ENCODE measurements at regions not wholly inside any gene's neighbourhood (a gene's known extent, or its start where the extent isn't known, plus 50 kb on each side); places are given as distances from the start of the nearest gene placed in this dataset.

GRCh38 chr7:12090757-12091221, 120.3 kb upstream of the TMEM106B start:
- H3K27ac ChIP-seq (ENCODE audit: low read length) = no peak overlapping the region
- no peak overlapping the region for H3K4me2 ChIP-seq (ENCODE audit: low read depth, low read length, poor library complexity, severe bottlenecking)
- no peak overlapping the region for H3K4me3 ChIP-seq (ENCODE audit: low read length)
- H3K79me2 ChIP-seq (ENCODE audit: low read length) = no peaks in the 10 kb centered on the region
- H3K9me2 ChIP-seq (replicated peaks; ENCODE audit: insufficient read depth, low read length) = no peaks in the 10 kb centered on the region
- no peak overlapping the region for H3K9ac ChIP-seq (ENCODE audit: low read length)
- H3K27me3 ChIP-seq (ENCODE audit: low read length) = no peaks in the 10 kb centered on the region
- H3K9me3 ChIP-seq (ENCODE audit: low read length) = no peaks in the 10 kb centered on the region
- no peaks in the 10 kb centered on the region for H3K4me1 ChIP-seq (ENCODE audit: low read length)
- no peaks in the 10 kb centered on the region for H4K20me1 ChIP-seq (ENCODE audit: insufficient read depth, low read depth, low read length)
- H2AFZ ChIP-seq (ENCODE audit: low read length) = no peak overlapping the region
- no peaks in the 10 kb centered on the region for H3K36me3 ChIP-seq (ENCODE audit: insufficient read depth, low read length)
- DNase-seq = no peak

- Histone ChIP-seq H3K27ac (ENCODE audit: low read length) (no peak overlapping the region), H3K79me2 (ENCODE audit: low read length) (no peaks in the 10 kb centered on the region), H3K4me3 (ENCODE audit: low read length) (no peak overlapping the region), H4K20me1 (ENCODE audit: insufficient read depth, low read depth, low read length) (no peaks in the 10 kb centered on the region), H3K27me3 (ENCODE audit: low read length) (no peaks in the 10 kb centered on the region), H3K9me2 (replicated peaks; ENCODE audit: insufficient read depth, low read length) (no peaks in the 10 kb centered on the region), H3K9ac (ENCODE audit: low read length) (no peak overlapping the region), H3K36me3 (ENCODE audit: insufficient read depth, low read length) (no peaks in the 10 kb centered on the region), H3K9me3 (ENCODE audit: low read length) (no peaks in the 10 kb centered on the region), H3K4me2 (ENCODE audit: low read depth, low read length, poor library complexity, severe bottlenecking) (no peak overlapping the region), H2AFZ (ENCODE audit: low read length) (no peak overlapping the region), H3K4me1 (ENCODE audit: low read length) (no peaks in the 10 kb centered on the region)
- no peak for DNase-seq
These were observed 119.9 kb upstream of the TMEM106B start for GRCh38 chr7:12091231-12091630.

GRCh38 chr7:12092499-12093130, 118.5 kb upstream of the TMEM106B start:
- Histone ChIP-seq H3K9ac (ENCODE audit: low read length) (no peak overlapping the region), H4K20me1 (ENCODE audit: insufficient read depth, low read depth, low read length) (no peaks in the 10 kb centered on the region), H3K79me2 (ENCODE audit: low read length) (no peaks in the 10 kb centered on the region), H3K27me3 (ENCODE audit: low read length) (no peaks in the 10 kb centered on the region), H3K4me2 (ENCODE audit: low read depth, low read length, poor library complexity, severe bottlenecking) (no peak overlapping the region), H3K9me3 (ENCODE audit: low read length) (no peaks in the 10 kb centered on the region), H3K36me3 (ENCODE audit: insufficient read depth, low read length) (no peaks in the 10 kb centered on the region), H3K4me3 (ENCODE audit: low read length) (no peak overlapping the region), H3K27ac (ENCODE audit: low read length) (no peak overlapping the region), H3K9me2 (replicated peaks; ENCODE audit: insufficient read depth, low read length) (no peaks in the 10 kb centered on the region), H3K4me1 (ENCODE audit: low read length) (no peaks in the 10 kb centered on the region), H2AFZ (ENCODE audit: low read length) (no peak overlapping the region)
- no peak for DNase-seq

GRCh38 chr7:12093365-12093764, 117.7 kb upstream of the TMEM106B start:
- H3K27me3 ChIP-seq (ENCODE audit: low read length) = no peaks in the 10 kb centered on the region

DNA sequence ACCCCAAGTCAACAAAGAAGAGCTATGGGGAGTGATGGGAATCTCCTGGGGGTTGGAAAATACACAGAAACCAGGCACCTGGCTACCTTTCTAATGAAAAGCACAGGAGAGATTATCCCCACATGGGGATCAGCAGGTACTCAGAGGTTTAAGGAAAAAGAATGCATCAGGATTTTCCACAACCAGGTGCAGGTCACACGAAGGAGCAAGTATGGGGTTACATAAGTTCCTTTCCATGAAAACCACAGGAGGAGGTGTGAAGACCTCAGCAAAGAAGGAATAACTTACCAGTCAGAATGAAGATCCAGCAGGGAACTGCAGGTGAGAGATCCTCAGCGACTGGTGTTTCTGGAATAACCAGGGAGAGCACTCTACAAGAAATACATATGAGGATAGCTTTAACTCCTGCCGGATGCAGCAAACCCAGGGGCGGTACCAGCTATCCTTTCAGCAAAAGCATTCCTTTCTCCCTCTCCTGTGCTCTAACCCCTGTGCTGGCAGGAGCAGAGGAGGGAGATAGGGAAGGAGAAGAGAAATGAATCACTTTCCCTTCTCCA, 116.7 kb upstream of the TMEM106B start:
- no peak overlapping the region for H3K4me3 ChIP-seq (ENCODE audit: low read length)
- H3K4me2 ChIP-seq (ENCODE audit: low read depth, low read length, poor library complexity, severe bottlenecking) = no peak overlapping the region
- H3K4me1 ChIP-seq (ENCODE audit: low read length) = no peaks in the 10 kb centered on the region
- H4K20me1 ChIP-seq (ENCODE audit: insufficient read depth, low read depth, low read length) = no peaks in the 10 kb centered on the region
- no peak overlapping the region for H3K27ac ChIP-seq (ENCODE audit: low read length)
- H3K9me2 ChIP-seq (replicated peaks; ENCODE audit: insufficient read depth, low read length) = no peaks in the 10 kb centered on the region
- no peaks in the 10 kb centered on the region for H3K27me3 ChIP-seq (ENCODE audit: low read length)
- H2AFZ ChIP-seq (ENCODE audit: low read length) = no peak overlapping the region
- H3K79me2 ChIP-seq (ENCODE audit: low read length) = no peaks in the 10 kb centered on the region
- H3K36me3 ChIP-seq (ENCODE audit: insufficient read depth, low read length) = no peaks in the 10 kb centered on the region
- no peak overlapping the region for H3K9ac ChIP-seq (ENCODE audit: low read length)
- no peak for DNase-seq
- no peaks in the 10 kb centered on the region for H3K9me3 ChIP-seq (ENCODE audit: low read length)

More at GRCh38 chr7:12093365-12093764, 117.7 kb upstream of the TMEM106B start:
- H3K4me3 ChIP-seq (ENCODE audit: low read length) = no peak overlapping the region
- H3K4me2 ChIP-seq (ENCODE audit: low read depth, low read length, poor library complexity, severe bottlenecking) = no peak overlapping the region
- no peaks in the 10 kb centered on the region for H4K20me1 ChIP-seq (ENCODE audit: insufficient read depth, low read depth, low read length)
- H3K36me3 ChIP-seq (ENCODE audit: insufficient read depth, low read length) = no peaks in the 10 kb centered on the region
- H3K79me2 ChIP-seq (ENCODE audit: low read length) = no peaks in the 10 kb centered on the region
- H3K9me2 ChIP-seq (replicated peaks; ENCODE audit: insufficient read depth, low read length) = no peaks in the 10 kb centered on the region
- no peak overlapping the region for H3K9ac ChIP-seq (ENCODE audit: low read length)
- H3K27ac ChIP-seq (ENCODE audit: low read length) = no peak overlapping the region
- no peak overlapping the region for H2AFZ ChIP-seq (ENCODE audit: low read length)
- DNase-seq = no peak
- no peaks in the 10 kb centered on the region for H3K9me3 ChIP-seq (ENCODE audit: low read length)
- H3K4me1 ChIP-seq (ENCODE audit: low read length) = no peaks in the 10 kb centered on the region

DNA sequence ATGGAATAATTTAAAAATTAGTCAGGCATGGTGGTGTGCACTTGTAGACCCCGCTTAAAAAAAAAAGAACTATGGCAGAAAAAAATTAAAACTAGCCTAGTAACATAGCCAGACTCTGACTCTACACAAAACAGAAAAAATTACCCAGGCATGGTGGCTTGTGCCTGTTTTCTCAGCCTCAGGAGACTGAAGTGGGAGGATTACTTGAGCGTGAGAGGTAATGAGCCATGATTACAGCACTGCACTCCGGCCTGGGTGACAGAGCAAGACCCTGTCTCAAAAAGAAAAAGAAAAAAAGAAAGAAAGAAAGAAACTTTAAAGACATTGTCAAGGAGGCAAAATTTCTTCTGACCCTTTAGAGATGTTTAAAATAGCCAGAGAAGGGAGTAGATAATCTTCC, 109.0 kb upstream of the TMEM106B start:
- Histone ChIP-seq H3K4me2 (ENCODE audit: low read depth, low read length, poor library complexity, severe bottlenecking) (no peak overlapping the region), H3K27ac (ENCODE audit: low read length) (no peak overlapping the region), H4K20me1 (ENCODE audit: insufficient read depth, low read depth, low read length) (no peaks in the 10 kb centered on the region), H3K79me2 (ENCODE audit: low read length) (no peaks in the 10 kb centered on the region), H2AFZ (ENCODE audit: low read length) (no peak overlapping the region), H3K9me3 (ENCODE audit: low read length) (no peaks in the 10 kb centered on the region), H3K9ac (ENCODE audit: low read length) (no peak overlapping the region), H3K4me3 (ENCODE audit: low read length) (no peak overlapping the region), H3K27me3 (ENCODE audit: low read length) (no peaks in the 10 kb centered on the region), H3K4me1 (ENCODE audit: low read length) (no peaks in the 10 kb centered on the region), H3K9me2 (replicated peaks; ENCODE audit: insufficient read depth, low read length) (no peaks in the 10 kb centered on the region), H3K36me3 (ENCODE audit: insufficient read depth, low read length) (no peaks in the 10 kb centered on the region)
- DNase-seq = no peak

DNA sequence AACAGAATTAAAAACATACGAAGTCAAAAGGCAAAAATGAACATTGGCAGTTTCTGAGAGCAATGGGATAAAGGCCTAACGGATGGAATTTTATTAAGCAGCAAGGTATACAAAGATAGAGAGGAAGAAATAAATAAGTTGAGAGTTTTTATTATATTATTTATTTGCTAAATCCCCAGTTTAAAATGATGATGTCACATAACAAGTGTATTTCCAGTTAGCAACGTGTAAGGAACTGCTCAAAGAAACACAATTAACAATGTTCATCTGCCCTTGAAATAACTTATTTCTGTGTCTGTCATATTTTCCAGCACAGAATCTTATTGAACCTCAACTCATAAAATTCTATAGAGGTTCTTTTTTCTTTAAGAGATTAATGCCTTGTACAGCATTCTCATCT, 108.6 kb upstream of the TMEM106B start:
- no peaks in the 10 kb centered on the region for H3K36me3 ChIP-seq (ENCODE audit: insufficient read depth, low read length)
- H3K4me1 ChIP-seq (ENCODE audit: low read length) = no peaks in the 10 kb centered on the region
- no peak overlapping the region for H3K4me2 ChIP-seq (ENCODE audit: low read depth, low read length, poor library complexity, severe bottlenecking)
- H3K27me3 ChIP-seq (ENCODE audit: low read length) = no peaks in the 10 kb centered on the region
- no peaks in the 10 kb centered on the region for H3K9me3 ChIP-seq (ENCODE audit: low read length)
- H2AFZ ChIP-seq (ENCODE audit: low read length) = no peak overlapping the region
- no peak overlapping the region for H3K9ac ChIP-seq (ENCODE audit: low read length)
- no peak overlapping the region for H3K27ac ChIP-seq (ENCODE audit: low read length)
- no peaks in the 10 kb centered on the region for H3K79me2 ChIP-seq (ENCODE audit: low read length)
- no peak for DNase-seq
- H3K9me2 ChIP-seq (replicated peaks; ENCODE audit: insufficient read depth, low read length) = no peaks in the 10 kb centered on the region
- no peak overlapping the region for H3K4me3 ChIP-seq (ENCODE audit: low read length)
- H4K20me1 ChIP-seq (ENCODE audit: insufficient read depth, low read depth, low read length) = no peaks in the 10 kb centered on the region

DNA sequence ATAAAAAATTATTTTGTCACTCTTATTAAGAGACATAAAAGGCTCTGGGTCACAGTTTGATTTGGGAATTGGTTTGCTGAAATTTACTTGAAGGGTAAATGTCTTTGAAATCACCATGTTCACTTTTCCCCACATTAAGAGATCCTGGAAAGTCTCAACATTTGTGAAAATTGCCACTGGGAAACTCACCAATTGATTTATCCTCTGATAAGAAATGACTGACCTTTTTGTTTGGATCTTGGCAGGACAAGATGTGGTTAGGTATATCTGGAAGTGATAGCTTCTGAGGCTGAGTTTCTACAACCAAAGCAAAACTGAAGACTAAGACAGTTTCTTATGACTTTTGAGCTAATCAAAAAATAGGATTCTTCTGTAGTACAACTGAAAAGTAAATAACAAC, 107.1 kb upstream of the TMEM106B start:
- Histone ChIP-seq H3K9ac (ENCODE audit: low read length) (no peak overlapping the region), H3K4me1 (ENCODE audit: low read length) (no peaks in the 10 kb centered on the region), H3K27me3 (ENCODE audit: low read length) (no peaks in the 10 kb centered on the region), H3K9me2 (replicated peaks; ENCODE audit: insufficient read depth, low read length) (no peaks in the 10 kb centered on the region), H3K36me3 (ENCODE audit: insufficient read depth, low read length) (no peaks in the 10 kb centered on the region), H3K4me2 (ENCODE audit: low read depth, low read length, poor library complexity, severe bottlenecking) (no peak overlapping the region), H2AFZ (ENCODE audit: low read length) (no peak overlapping the region), H3K4me3 (ENCODE audit: low read length) (no peak overlapping the region), H4K20me1 (ENCODE audit: insufficient read depth, low read depth, low read length) (no peaks in the 10 kb centered on the region), H3K9me3 (ENCODE audit: low read length) (no peaks in the 10 kb centered on the region), H3K27ac (ENCODE audit: low read length) (no peak overlapping the region), H3K79me2 (ENCODE audit: low read length) (no peaks in the 10 kb centered on the region)
- no peak for DNase-seq
